ENCODE measurements at regions not wholly inside any gene's neighbourhood (a gene's known extent, or its start where the extent isn't known, plus 50 kb on each side); places are given as distances from the start of the nearest gene placed in this dataset.

DNA sequence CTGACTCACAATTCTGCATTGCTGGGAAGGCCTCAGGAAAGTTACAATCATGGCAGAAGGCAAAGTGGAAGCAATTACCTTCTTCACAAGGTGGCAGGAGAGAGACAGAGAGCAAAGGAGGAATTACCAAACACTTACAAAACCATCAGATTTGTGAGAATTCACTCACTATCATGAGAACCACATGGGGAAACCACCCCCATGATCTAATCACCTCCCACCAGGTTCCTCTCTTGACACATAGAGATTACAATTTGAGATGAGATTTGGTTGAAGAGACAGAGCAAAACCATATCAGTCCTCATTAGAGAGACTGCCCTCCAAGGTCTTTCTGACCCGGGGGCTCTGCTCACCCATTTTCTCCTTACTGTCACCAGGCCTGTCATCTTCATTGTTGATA lies 1582.3 kb upstream of the TMEM132C start:
- TF ChIP-seq, protein P1, sequence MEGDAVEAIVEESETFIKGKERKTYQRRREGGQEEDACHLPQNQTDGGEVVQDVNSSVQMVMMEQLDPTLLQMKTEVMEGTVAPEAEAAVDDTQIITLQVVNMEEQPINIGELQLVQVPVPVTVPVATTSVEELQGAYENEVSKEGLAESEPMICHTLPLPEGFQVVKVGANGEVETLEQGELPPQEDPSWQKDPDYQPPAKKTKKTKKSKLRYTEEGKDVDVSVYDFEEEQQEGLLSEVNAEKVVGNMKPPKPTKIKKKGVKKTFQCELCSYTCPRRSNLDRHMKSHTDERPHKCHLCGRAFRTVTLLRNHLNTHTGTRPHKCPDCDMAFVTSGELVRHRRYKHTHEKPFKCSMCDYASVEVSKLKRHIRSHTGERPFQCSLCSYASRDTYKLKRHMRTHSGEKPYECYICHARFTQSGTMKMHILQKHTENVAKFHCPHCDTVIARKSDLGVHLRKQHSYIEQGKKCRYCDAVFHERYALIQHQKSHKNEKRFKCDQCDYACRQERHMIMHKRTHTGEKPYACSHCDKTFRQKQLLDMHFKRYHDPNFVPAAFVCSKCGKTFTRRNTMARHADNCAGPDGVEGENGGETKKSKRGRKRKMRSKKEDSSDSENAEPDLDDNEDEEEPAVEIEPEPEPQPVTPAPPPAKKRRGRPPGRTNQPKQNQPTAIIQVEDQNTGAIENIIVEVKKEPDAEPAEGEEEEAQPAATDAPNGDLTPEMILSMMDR (conservative IDR thresholded peaks at IDR 0.05): no peak
- TF ChIP-seq ZFX (IDR thresholded peaks at IDR 0.05): no peak
